ENCODE measurements at regions not wholly inside any gene's neighbourhood (a gene's known extent, or its start where the extent isn't known, plus 50 kb on each side); places are given as distances from the start of the nearest gene placed in this dataset.

DNA sequence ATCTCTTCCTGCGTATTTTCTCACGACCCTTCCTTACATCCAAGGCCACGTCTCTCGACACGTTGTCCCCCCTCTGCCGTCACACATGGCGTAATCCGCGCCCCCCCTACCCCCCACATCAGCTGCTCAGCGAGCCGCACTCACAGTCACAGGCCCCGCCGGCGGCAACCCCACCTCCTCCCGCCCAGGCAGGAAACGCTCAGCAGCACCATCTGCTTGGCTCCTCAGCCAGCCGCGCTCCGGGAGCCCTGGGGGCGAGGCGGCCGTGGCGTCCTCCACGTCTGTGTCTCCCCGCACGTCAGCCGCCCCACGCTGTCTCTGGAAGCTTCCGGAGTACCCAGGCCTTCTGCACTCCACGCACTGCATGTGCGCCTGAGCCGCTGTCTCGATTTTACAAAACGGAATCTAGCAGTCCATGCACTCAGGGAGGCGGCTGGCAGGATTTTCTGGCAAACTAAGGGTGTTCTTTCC, 64.6 kb downstream of the SIK1 start:
- Mint-ChIP-seq H3K27ac (peak overlapping the region; percentile 94), H3K4me1 (ENCODE audit: low read depth) (peaks cover 24% of the 10 kb centered on the region), H3K4me3 (peak overlapping the region; percentile 83), H3K27me3 (no peaks in the 10 kb centered on the region), H3K9me3 (no peaks in the 10 kb centered on the region), H3K36me3 (ENCODE audit: low read depth) (no peaks in the 10 kb centered on the region)
- DNase-seq (peak; percentile 72 to 95 (median 82)), ATAC-seq (ENCODE audit: poor library complexity) (peak; percentile 87)
- H3K27ac ChIP-seq (ENCODE audit: low read depth in 1 of 2, low read length in 2 of 2): peak overlapping the region; percentile 86 to 90
- ChIA-PET CTCF (no interaction called here), POLR2A (interaction anchor here (0.8 to 1.3 kb wide), 3 partner anchors 9 to 848 kb away, joined by 3 to 6 read pairs (median 3); partner anchors contain the start of gene PKNOX1)
- H3K4me3 ChIP-seq (ENCODE audit: low read length): peak overlapping the region; percentile 40
- intact Hi-C loops (cut with DNase I, micrococcal nuclease): no loop called here
- H3K27me3 ChIP-seq (ENCODE audit: control insufficient read depth in 1 of 2, insufficient read depth in 2 of 2, low read length in 2 of 2): no peaks in the 10 kb centered on the region
- no peaks in the 10 kb centered on the region for H3K9me3 ChIP-seq (ENCODE audit: control insufficient read depth in 1 of 2, insufficient read depth in 1 of 2, low read length in 2 of 2)
- H3K36me3 ChIP-seq (ENCODE audit: insufficient read depth, low read length): no peaks in the 10 kb centered on the region
- H3K4me1 ChIP-seq (ENCODE audit: insufficient read depth, low read length): peaks cover 30% of the 10 kb centered on the region
- no peak for TF ChIP-seq CTCF (IDR thresholded peaks at IDR 0.05)

- ChIA-PET POLR2A (interaction anchor here (1.1 to 1.3 kb wide), 2 partner anchors 388 to 847 kb away, joined by 3 to 6 read pairs; partner anchors contain the start of gene PKNOX1), CTCF (no interaction called here)
- no peaks in the 10 kb centered on the region for H3K36me3 ChIP-seq (ENCODE audit: insufficient read depth, low read length)
- ATAC-seq (ENCODE audit: poor library complexity) (peak; percentile 63), DNase-seq (peak; percentile 26 to 78 (median 52))
- Mint-ChIP-seq H3K9me3 (no peaks in the 10 kb centered on the region), H3K36me3 (ENCODE audit: low read depth) (no peaks in the 10 kb centered on the region), H3K4me3 (peak overlapping the region; percentile 83), H3K27me3 (no peaks in the 10 kb centered on the region), H3K27ac (peak overlapping the region; percentile 94), H3K4me1 (ENCODE audit: low read depth) (peaks cover 24% of the 10 kb centered on the region)
- TF ChIP-seq CTCF (IDR thresholded peaks at IDR 0.05): no peak
- H3K27me3 ChIP-seq (ENCODE audit: control insufficient read depth in 1 of 2, insufficient read depth in 2 of 2, low read length in 2 of 2): no peaks in the 10 kb centered on the region
- H3K9me3 ChIP-seq (ENCODE audit: control insufficient read depth in 1 of 2, insufficient read depth in 1 of 2, low read length in 2 of 2): no peaks in the 10 kb centered on the region
- peak overlapping the region; percentile 40 for H3K4me3 ChIP-seq (ENCODE audit: low read length)
- H3K4me1 ChIP-seq (ENCODE audit: insufficient read depth, low read length): peaks cover 30% of the 10 kb centered on the region
- H3K27ac ChIP-seq (ENCODE audit: low read depth in 1 of 2, low read length in 2 of 2): peak overlapping the region; percentile 86 to 90
- intact Hi-C loops (cut with DNase I, micrococcal nuclease): no loop called here
These were observed 65.2 kb downstream of the SIK1 start for GRCh38 chr21:43361493-43362296.

GRCh38 chr21:43361127-43361492, 65.8 kb downstream of the SIK1 start:
- H3K4me3 Mint-ChIP-seq: peak overlapping the region; percentile 76
- peaks cover 24% of the 10 kb centered on the region for H3K4me1 Mint-ChIP-seq (ENCODE audit: low read depth)
- H3K36me3 Mint-ChIP-seq (ENCODE audit: low read depth): no peaks in the 10 kb centered on the region
- Histone ChIP-seq H3K36me3 (ENCODE audit: insufficient read depth, low read length) (no peaks in the 10 kb centered on the region), H3K27ac (ENCODE audit: low read depth in 1 of 2, low read length in 2 of 2) (peak overlapping the region in 1 of 2 donors; percentile 90), H3K4me3 (ENCODE audit: low read length) (no peak overlapping the region), H3K4me1 (ENCODE audit: insufficient read depth, low read length) (peaks cover 30% of the 10 kb centered on the region), H3K9me3 (ENCODE audit: control insufficient read depth in 1 of 2, insufficient read depth in 1 of 2, low read length in 2 of 2) (no peaks in the 10 kb centered on the region), H3K27me3 (ENCODE audit: control insufficient read depth in 1 of 2, insufficient read depth in 2 of 2, low read length in 2 of 2) (no peaks in the 10 kb centered on the region)
- no peaks in the 10 kb centered on the region for H3K27me3 Mint-ChIP-seq
- no peak for TF ChIP-seq CTCF (IDR thresholded peaks at IDR 0.05)
- CTCF ChIA-PET: no interaction called here
- DNase-seq: peak in 6 of 14 experiments; percentile 12 to 52 (median 25)
- H3K9me3 Mint-ChIP-seq: no peaks in the 10 kb centered on the region
- POLR2A ChIA-PET: no interaction called here
- H3K27ac Mint-ChIP-seq: peak overlapping the region; percentile 94
- intact Hi-C loops (cut with DNase I, micrococcal nuclease): no loop called here
- ATAC-seq (ENCODE audit: poor library complexity): no peak
